ENCODE measurements at regions not wholly inside any gene's neighbourhood (a gene's known extent, or its start where the extent isn't known, plus 50 kb on each side); places are given as distances from the start of the nearest gene placed in this dataset.

- Histone ChIP-seq H3K4me2 (ENCODE audit: insufficient read depth in 1 of 2, low read depth in 2 of 2, low read length in 2 of 2) (no peak overlapping the region), H4K91ac (replicated peaks; ENCODE audit: insufficient read length, low read length) (no peak overlapping the region), H3K4me3 (ENCODE audit: extremely low read depth in 1 of 4, insufficient read depth in 2 of 4, low read depth in 3 of 4, low read length in 4 of 4) (no peak overlapping the region), H3K23ac (ENCODE audit: insufficient read length) (no peak overlapping the region), H2BK5ac (ENCODE audit: low read depth, low read length) (no peak overlapping the region), H3K14ac (ENCODE audit: insufficient read length) (no peak overlapping the region), H3K18ac (ENCODE audit: extremely low read depth, low read length) (no peak overlapping the region), H3K27me3 (replicated peaks in 1 of 4; ENCODE audit: control insufficient read depth in 3 of 4, extremely low read depth in 1 of 4, insufficient read depth in 3 of 4, low read length in 3 of 4) (no peaks in the 10 kb centered on the region), H3K23me2 (ENCODE audit: low read depth, low read length) (no peaks in the 10 kb centered on the region; the same call in 1 of the 2 replicates), H2AFZ (ENCODE audit: low read length) (no peak overlapping the region), H2BK15ac (ENCODE audit: low read length) (no peak overlapping the region), H2BK20ac (ENCODE audit: low read length) (no peak overlapping the region), H2AK5ac (ENCODE audit: low read depth, low read length) (no peak overlapping the region), H3K56ac (replicated peaks; ENCODE audit: insufficient read length, low read depth, low read length) (no peak overlapping the region), H3K9ac (replicated peaks in 1 of 4; ENCODE audit: extremely low read depth in 1 of 4, low read depth in 3 of 4, low read length in 3 of 4) (no peak overlapping the region), H4K8ac (ENCODE audit: extremely low read depth, insufficient read depth, low read length) (no peak overlapping the region), H3K36me3 (ENCODE audit: control insufficient read depth in 2 of 4, insufficient read depth in 4 of 4, low read length in 3 of 4) (no peaks in the 10 kb centered on the region), H3K79me2 (ENCODE audit: control insufficient read depth in 1 of 2, insufficient read depth in 2 of 2, low read length in 2 of 2) (no peaks in the 10 kb centered on the region), H4K5ac (ENCODE audit: insufficient read length, low read depth, low read length) (no peak overlapping the region), H3K4me1 (replicated peaks in 1 of 4; ENCODE audit: control insufficient read depth in 3 of 4, insufficient read depth in 4 of 4, low read length in 3 of 4) (no peaks in the 10 kb centered on the region), H2BK120ac (replicated peaks; ENCODE audit: low read depth, low read length) (no peak overlapping the region), H3K27ac (ENCODE audit: low read depth, low read length) (no peak overlapping the region), H3K9me3 (ENCODE audit: insufficient read depth in 2 of 2, low read depth in 1 of 2, low read length in 1 of 2) (no peaks in the 10 kb centered on the region), H3K79me1 (ENCODE audit: low read depth, low read length) (no peaks in the 10 kb centered on the region), H3K4ac (replicated peaks; ENCODE audit: insufficient read length, low read depth, low read length) (no peak overlapping the region), H2BK12ac (ENCODE audit: low read depth, low read length) (no peak overlapping the region), H4K20me1 (replicated peaks in 1 of 2; ENCODE audit: control insufficient read depth in 1 of 2, insufficient read depth in 2 of 2, low read length in 2 of 2) (no peaks in the 10 kb centered on the region)
- CTCF ChIA-PET (ENCODE audit: partially characterized antibody): interaction anchor here (0.9 to 1.2 kb wide), 2 partner anchors 18 to 278 kb away, joined by 3 read pairs; no protein-coding TSS in a partner anchor
- FAIRE-seq (no peak), DNase-seq (ENCODE audit: low read depth in 1 of 2, low spot score in 2 of 2) (no peak)
- POLR2A ChIA-PET (ENCODE audit: partially characterized antibody): no interaction called here
- 87% methylated on average over 1 of the region's 1 CpG; no CpG with 5 or more reads in 1 of the 2 experiments for WGBS, 2 experiments (ENCODE audit: extremely low coverage in 1 of 2, insufficient coverage in 1 of 2, insufficient read length in 1 of 2, insufficient replicate concordance in 2 of 2, low coverage in 1 of 2, low lambda C conversion rate in 2 of 2, missing lambda C conversion rate in 1 of 2)
- TF ChIP-seq EZH2 (IDR thresholded peaks at IDR 0.05; ENCODE audit: low read depth, low read length, severe bottlenecking) (no peak), CBX8 (IDR thresholded peaks at IDR 0.05; ENCODE audit: borderline replicate concordance, low read depth, low read length) (no peak), POLR2AphosphoS5 (IDR thresholded peaks at IDR 0.05; ENCODE audit: low read depth, low read length) (no peak), SIX5 (IDR thresholded peaks at IDR 0.05; ENCODE audit: low read depth, low read length) (no peak), RBBP5 (IDR thresholded peaks at IDR 0.05; ENCODE audit: borderline replicate concordance, low read depth, low read length) (no peak), ASH2L (IDR thresholded peaks at IDR 0.05; ENCODE audit: low read length) (no peak), KDM1A (IDR thresholded peaks at IDR 0.05; ENCODE audit: borderline replicate concordance, low read length) (no peak), TAF1 (IDR thresholded peaks at IDR 0.05; ENCODE audit: low read depth, low read length) (no peak), SAP30 (IDR thresholded peaks at IDR 0.05; ENCODE audit: insufficient read depth, insufficient replicate concordance, low read length) (no peak), CHD1 (IDR thresholded peaks at IDR 0.05; ENCODE audit: low read depth, low read length) (no peak), CTCF (IDR thresholded peaks at IDR 0.05; ENCODE audit: control extremely low read depth in 1 of 3, insufficient read depth in 1 of 3, low read depth in 1 of 3, low read length in 3 of 3) (no peak), NANOG (IDR thresholded peaks at IDR 0.05; ENCODE audit: insufficient read depth, low read depth, low read length, poor library complexity, severe bottlenecking) (no peak)
Measured at GRCh38 chr2:18125303-18125702, 246.8 kb downstream of the KCNS3 start.
